Right renal pelvis (tissue), 4 donors: ENCODE measurements at regions not wholly inside any gene's neighbourhood (a gene's known extent, or its start where the extent isn't known, plus 50 kb on each side); places are given as distances from the start of the nearest gene placed in this dataset.
"Not testable (repeated sequence)": the region's sequence is repeated elsewhere in the genome, so short reads cannot be mapped to it uniquely, and the experiment has no call there.

ENCODE experiments used
- DNase-seq, 4 donors: peaks; one replicate each; pipeline ENCODE4 v3.0.0-alpha.2; 2013; ENCODE audit warnings: low read depth in 4 of 4, low spot score in 3 of 4, missing footprints in 1 of 4

DNA sequence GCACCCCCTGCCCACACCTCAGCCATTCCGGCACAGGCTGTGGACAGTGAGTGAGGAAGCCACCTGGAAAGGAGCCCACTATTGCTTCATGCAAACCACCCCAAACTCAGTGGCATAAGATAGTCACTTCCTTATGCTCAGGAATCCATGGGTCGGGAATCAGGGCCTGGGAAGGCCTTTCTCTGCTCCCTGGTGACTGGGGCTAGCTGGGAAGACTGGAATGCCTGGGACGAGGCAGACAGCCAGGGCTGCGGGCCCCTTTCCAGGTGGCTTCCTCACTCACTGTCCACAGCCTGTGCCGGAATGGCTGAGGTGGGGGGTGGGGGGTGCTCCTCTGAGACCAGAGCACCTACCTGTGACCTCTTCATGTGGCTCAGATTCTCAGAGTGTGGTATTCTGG lies 74.1 kb upstream of the GRB10 start:
- DNase-seq: no peak

DNA sequence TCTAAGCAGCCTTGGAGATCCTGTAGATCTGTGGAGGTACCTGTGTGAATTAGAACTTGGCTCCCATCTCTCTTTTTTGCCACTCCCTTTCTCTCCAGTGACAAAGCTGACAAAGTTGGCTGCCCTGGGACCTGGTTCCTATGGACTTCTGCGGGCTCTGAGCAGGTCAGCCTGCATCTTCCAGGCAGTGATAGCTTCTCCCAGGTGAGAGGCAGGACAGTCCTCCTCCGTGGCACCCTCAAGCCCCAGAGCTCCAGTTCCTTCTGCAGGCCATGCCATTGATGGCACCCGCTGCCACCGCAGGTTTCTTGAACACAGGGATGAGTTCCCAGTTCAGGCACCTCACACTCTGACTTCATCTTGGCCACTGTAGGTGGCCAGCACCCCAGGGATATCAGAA lies 73.5 kb upstream of the GRB10 start:
- no peak for DNase-seq

GRCh38 chr7:50855526-50855925 lies 72.8 kb upstream of the GRB10 start:
- no peak for DNase-seq

- DNase-seq: no peak
Observed at GRCh38 chr7:50854831-50855230, 72.1 kb upstream of the GRB10 start.

DNA sequence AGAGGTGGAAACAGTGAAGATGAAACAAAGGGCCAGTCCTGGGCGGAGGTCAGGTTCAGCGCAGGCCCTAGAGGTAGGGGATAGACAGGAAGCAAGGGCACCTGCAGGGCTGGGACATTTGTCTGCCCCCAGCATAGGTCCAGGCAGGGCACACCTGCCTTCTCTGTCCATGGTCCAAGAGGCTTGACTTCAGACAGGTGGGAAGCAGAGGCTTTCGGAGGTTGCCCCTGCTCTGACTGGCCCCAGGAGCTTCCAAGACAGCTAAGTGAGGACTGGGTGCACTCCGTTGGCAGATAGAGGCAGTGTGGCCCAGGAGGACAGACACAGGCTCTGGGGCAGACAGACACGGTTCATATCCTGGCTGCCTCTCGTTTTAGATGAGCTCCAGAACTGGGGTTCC lies 71.6 kb upstream of the GRB10 start:
- DNase-seq: no peak

GRCh38 chr7:50853311-50853710 lies 70.6 kb upstream of the GRB10 start:
- DNase-seq: no peak

GRCh38 chr7:50852901-50853300 lies 70.2 kb upstream of the GRB10 start:
- no peak for DNase-seq

DNA sequence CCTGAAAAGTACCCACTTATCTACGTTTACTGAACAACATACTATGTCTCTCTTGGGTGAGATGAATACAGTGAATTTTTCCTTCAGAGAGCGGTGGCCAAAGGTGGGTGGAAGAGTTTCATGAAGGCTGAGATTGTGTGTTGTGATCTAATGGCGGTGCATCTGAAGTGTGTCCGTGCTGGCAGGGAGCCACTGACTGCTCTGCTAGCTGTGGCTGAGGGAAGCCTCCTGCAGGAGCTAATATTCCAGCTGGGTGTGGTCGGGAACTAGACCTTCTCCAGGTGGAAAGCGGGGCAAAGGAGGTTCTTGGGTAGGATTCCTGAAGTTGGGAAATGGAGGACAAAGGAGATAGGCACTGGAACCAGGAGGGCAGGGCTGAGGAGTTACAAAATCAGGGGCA lies 69.2 kb upstream of the GRB10 start:
- DNase-seq: no peak

DNA sequence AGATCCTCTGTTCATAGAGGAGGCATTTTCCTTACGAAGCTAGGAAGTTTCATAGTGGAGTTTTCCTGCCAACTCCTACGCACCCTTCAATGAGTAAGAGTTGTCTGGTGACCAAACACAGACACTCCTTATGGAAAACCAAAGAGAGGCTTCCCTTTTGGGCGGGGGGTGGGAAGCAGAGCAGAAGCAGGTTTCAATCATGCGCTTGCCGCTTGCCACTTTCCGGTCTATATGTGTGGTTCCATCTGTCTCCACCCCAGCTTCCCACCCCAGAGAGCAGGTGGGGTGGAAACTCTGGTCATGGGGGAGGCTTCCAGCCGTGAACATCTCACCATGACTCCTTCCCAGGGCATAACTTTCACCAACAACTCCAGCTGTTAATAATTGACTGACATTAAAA lies 68.8 kb upstream of the GRB10 start:
- DNase-seq: no peak

DNA sequence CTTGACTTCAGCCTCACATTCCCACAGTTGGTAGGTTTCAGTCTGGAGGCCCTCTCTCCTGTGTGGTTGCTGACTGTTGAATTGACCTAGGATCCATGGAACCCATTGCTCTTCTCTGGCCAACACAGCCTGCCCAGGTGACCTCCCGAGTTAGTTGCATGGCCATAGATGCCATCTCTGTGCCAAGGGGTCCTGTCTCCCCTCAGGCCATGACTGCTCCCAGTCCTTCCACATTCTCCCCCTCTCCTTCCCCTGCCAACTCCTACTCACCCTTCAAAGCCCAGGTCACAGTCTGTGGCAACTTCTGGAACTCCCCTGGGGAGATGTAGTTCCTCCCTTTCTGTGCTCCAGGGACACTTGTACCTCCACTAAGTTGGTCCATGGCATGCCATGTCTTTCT lies 67.3 kb upstream of the GRB10 start:
- no peak for DNase-seq

GRCh38 chr7:50848203-50848602 lies 65.5 kb upstream of the GRB10 start:
- no peak for DNase-seq

DNA sequence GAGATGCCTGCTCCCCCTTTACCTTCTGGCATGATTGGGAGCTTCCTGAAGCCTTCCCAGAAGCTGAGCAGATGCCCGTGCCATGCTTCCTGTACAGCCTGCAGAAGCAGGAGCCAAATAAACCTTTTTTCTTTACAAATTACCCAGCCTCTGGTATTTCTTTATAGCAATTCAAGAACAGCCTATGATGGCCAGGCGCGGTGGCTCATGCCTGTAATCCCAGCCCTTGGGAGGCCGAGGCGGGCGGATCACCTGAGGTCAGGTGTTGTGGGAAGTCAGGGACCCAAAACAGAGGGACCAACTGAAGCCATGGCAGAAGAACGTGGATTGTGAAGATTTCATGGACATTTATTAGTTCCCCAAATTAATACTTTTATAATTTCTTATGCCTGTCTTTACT lies 62.2 kb upstream of the GRB10 start:
- DNase-seq: not testable (repeated sequence)

DNA sequence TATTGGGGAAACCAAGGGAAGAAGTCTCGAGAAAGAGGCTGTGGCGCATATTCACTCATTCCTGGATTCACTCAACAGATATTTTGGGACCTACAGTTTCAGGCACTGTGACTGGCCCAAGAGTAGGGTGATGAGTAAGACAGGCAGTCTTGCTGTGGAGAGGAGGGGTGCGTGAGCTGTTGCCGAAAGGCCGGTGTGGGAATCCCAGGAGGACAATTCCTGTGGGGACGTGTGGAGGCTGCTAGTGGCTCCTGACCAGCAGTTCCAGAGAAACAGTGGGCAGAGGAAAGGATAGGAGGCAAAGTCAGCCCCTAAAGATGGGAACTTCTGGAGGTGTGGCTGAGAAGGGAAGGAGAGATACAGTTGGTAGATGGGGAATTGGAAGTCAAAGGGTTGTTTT lies 59.3 kb upstream of the GRB10 start:
- DNase-seq: no peak

DNA sequence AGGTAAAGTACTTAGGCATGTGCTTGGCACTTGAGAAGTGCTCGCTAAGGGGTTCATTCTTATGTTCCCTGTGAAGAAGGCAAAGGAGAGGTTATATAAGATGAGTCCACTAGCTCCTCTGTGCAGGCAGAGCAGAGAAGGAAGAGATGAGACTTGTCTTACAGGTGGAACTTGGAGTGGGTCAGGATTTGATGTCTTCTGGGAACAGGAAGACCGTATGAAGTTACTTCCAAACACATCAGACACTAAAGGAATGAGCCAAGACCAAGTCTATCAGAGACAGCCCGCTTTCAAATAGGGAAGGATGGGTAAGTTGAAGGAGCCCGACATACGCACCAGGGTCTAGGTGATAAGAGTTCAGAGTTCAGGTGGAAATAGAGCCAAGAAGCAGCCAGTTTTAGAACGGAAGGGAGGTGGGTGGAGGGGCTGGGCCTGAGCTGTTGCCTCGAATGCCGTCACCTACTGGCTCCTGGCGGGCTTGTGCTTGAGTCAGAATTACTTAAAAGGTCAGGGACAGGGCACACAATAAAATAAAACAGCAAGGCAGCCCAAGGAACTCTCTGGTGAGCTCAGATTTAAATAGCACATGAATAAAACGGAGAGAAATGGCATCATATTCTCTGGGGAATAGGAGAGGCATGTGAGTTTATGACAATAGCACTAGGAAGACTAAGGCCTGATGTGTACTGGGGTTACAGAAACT lies 56.1 kb upstream of the GRB10 start:
- DNase-seq: no peak

GRCh38 chr7:50837965-50838364 lies 55.3 kb upstream of the GRB10 start:
- DNase-seq: no peak

DNA sequence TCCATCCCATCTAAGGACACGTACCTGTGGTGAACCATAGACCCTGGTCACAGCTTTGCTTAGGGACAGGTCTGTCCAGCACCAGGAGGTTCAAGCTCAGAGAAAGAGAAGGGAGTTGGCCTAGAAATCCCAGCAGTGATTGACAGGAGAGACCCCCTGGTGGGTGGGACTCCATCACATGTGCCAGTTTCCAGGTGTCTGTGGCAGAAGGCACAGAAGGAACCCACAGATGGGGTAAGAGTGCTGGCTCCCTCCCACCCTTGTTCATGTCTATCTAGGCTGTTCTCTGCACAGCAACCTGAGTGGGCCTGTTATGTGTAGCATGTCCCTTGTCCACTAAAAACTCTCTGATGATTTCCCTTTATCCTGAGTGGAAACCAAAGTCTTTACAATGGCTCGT lies 54.0 kb upstream of the GRB10 start:
- DNase-seq: no peak

DNA sequence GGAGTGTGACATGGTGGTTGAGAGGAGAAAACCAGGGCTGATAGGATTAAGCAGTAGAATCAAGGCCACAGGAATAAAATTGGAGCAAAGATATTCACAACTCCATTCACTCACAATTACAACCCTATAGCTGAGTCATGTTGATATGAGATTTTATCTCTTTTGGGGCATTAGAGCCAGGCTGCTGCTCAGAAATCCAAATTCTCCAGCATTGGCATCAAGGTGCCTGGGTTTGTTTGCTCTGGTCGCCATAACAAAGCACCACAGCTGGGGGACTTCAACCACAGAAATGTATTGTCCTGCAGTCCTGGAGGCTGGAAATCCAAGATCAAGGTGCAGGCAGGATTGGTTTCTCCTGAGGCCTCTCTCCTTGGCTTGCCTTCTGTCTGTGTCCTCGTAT lies 52.5 kb upstream of the GRB10 start:
- no peak for DNase-seq

- no peak for DNase-seq
Observed at GRCh38 chr7:50834679-50835078, 52.0 kb upstream of the GRB10 start.

DNA sequence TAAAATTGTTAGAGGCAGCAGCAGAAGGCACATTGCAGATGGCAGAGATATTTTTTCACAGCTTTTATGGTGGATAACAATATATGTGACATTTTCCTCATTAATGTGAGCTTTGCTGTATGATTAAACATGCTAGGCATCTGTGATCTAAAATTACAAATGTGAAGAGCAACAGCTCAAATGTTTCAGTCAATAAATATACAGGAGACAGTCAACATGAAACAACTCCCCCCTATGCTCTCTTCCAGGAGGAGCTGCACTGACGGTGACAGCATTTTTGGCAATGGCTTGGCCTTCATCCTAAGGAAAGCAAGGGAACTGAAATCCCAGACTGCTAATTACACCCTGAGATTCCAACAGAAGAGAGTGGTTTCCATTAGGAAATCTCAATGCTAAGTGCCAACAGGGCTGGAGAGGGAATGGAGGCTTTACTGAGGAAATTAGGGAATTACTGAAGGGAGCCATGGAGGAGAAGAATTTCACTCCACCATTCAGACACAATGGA lies 51.4 kb upstream of the GRB10 start:
- DNase-seq: no peak

- no peak for DNase-seq
Observed at GRCh38 chr7:50832744-50833143, 50.0 kb upstream of the GRB10 start.
